Fibroblast of lung (primary cell): ENCODE measurements at regions not wholly inside any gene's neighbourhood (a gene's known extent, or its start where the extent isn't known, plus 50 kb on each side); places are given as distances from the start of the nearest gene placed in this dataset.

Source experiments
- DNase-seq, 2 donors: peaks; one replicate each; pipeline versions ENCODE4 v3.0.0 to v3.0.0-alpha.2; 2010; ENCODE audit warnings: low read depth in 2 of 2
- H2AFZ ChIP-seq: 2 replicates; pipeline ENCODE4 v1.5.1; 2012; ENCODE audit warnings: low read length, control low read depth, inconsistent platforms
- H3K27ac ChIP-seq: 2 replicates; pipeline ENCODE4 v1.5.1; 2011; ENCODE audit warnings: low read length, control low read depth; ENCODE audit not compliant: insufficient read depth
- H3K27me3 ChIP-seq: 2 replicates; pipeline ENCODE4 v1.5.1; 2011; ENCODE audit warnings: mild to moderate bottlenecking, low read length; ENCODE audit not compliant: control insufficient read depth, insufficient read depth
- H3K36me3 ChIP-seq: 2 replicates; pipeline ENCODE4 v1.5.1; 2011; ENCODE audit warnings: low read length; ENCODE audit not compliant: control insufficient read depth, insufficient read depth
- H3K4me1 ChIP-seq: 2 replicates; pipeline ENCODE4 v1.5.1; 2011; ENCODE audit warnings: low read length; ENCODE audit not compliant: control insufficient read depth, insufficient read depth; ENCODE audit errors: extremely low read depth
- H3K4me2 ChIP-seq: 2 replicates; pipeline ENCODE4 v1.5.1; 2011; ENCODE audit warnings: low read length, control low read depth; ENCODE audit not compliant: insufficient read depth; ENCODE audit errors: extremely low read depth
- H3K4me3 ChIP-seq, 4 experiments: fragments of 200-600 bp in 1 of 4; sonication (generic) in 1 of 4; replicated peaks in 1 of 4; 2 replicates each; pipeline ENCODE4 v1.5.1; 2011 to 2016; ENCODE audit warnings: low read length in 4 of 4, low read depth in 3 of 4, mild to moderate bottlenecking in 3 of 4, control low read depth in 2 of 4, inconsistent platforms in 1 of 4, mixed read lengths in 1 of 4; ENCODE audit not compliant: insufficient read depth in 1 of 4; ENCODE audit errors: control extremely low read depth in 1 of 4
- H3K79me2 ChIP-seq: 2 replicates; pipeline ENCODE4 v1.5.1; 2012; ENCODE audit warnings: mild to moderate bottlenecking, low read length, inconsistent platforms; ENCODE audit not compliant: control insufficient read depth, insufficient read depth
- H3K9ac ChIP-seq: 2 replicates; pipeline ENCODE4 v1.5.1; 2011; ENCODE audit warnings: mild to moderate bottlenecking, low read length, control low read depth; ENCODE audit not compliant: insufficient read depth
- H3K9me3 ChIP-seq: 2 replicates; pipeline ENCODE4 v1.5.1; 2012; ENCODE audit warnings: low read depth, low read length; ENCODE audit not compliant: control insufficient read depth, insufficient read depth
- H4K20me1 ChIP-seq: 2 replicates; pipeline ENCODE4 v1.5.1; 2011; ENCODE audit warnings: low read length; ENCODE audit not compliant: control insufficient read depth, insufficient read depth; ENCODE audit errors: extremely low read depth
- EZH2 ChIP-seq: IDR thresholded peaks from 2 replicates; pipeline ENCODE4 v1.5.1; 2012; ENCODE audit warnings: low read length, control low read depth, mild to moderate bottlenecking; ENCODE audit errors: missing control alignments
- TF ChIP-seq, protein P1 (sequence below), 2 donors: IDR thresholded peaks in 1 of 2; conservative IDR thresholded peaks in 1 of 2; 1 replicate in 1 of 2; 2 replicates in 1 of 2; pipeline ENCODE4 v1.5.1; 2011 to 2012; ENCODE audit warnings: low read length in 2 of 2, control low read depth in 1 of 2, inconsistent platforms in 1 of 2, low read depth in 1 of 2, mild to moderate bottlenecking in 1 of 2

GRCh38 chr3:59404851-59405250, 355.0 kb upstream of the CFAP20DC start:
- no peaks in the 10 kb centered on the region for H3K9me3 ChIP-seq
- no peak overlapping the region for H2AFZ ChIP-seq
- no peaks in the 10 kb centered on the region for H3K27me3 ChIP-seq
- no peaks in the 10 kb centered on the region for H3K79me2 ChIP-seq
- no peak overlapping the region for H3K4me3 ChIP-seq
- DNase-seq, result no peak
- H3K36me3 ChIP-seq, result no peaks in the 10 kb centered on the region
- H3K27ac ChIP-seq, result no peak overlapping the region
- no peak overlapping the region for H3K9ac ChIP-seq
- H3K4me2 ChIP-seq, result no peak overlapping the region
- no peaks in the 10 kb centered on the region for H4K20me1 ChIP-seq
- TF ChIP-seq EZH2, result no peak
- TF ChIP-seq, protein P1, sequence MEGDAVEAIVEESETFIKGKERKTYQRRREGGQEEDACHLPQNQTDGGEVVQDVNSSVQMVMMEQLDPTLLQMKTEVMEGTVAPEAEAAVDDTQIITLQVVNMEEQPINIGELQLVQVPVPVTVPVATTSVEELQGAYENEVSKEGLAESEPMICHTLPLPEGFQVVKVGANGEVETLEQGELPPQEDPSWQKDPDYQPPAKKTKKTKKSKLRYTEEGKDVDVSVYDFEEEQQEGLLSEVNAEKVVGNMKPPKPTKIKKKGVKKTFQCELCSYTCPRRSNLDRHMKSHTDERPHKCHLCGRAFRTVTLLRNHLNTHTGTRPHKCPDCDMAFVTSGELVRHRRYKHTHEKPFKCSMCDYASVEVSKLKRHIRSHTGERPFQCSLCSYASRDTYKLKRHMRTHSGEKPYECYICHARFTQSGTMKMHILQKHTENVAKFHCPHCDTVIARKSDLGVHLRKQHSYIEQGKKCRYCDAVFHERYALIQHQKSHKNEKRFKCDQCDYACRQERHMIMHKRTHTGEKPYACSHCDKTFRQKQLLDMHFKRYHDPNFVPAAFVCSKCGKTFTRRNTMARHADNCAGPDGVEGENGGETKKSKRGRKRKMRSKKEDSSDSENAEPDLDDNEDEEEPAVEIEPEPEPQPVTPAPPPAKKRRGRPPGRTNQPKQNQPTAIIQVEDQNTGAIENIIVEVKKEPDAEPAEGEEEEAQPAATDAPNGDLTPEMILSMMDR (conservative IDR thresholded peaks at IDR 0.05 in 1 of 2, IDR thresholded peaks at IDR 0.05 in 1 of 2; ENCODE audit: low read depth in 1 of 2, low read length in 2 of 2), result no peak
- H3K4me1 ChIP-seq, result no peaks in the 10 kb centered on the region

GRCh38 chr3:59404064-59404463, 354.2 kb upstream of the CFAP20DC start:
- Histone ChIP-seq H3K79me2 (no peaks in the 10 kb centered on the region), H2AFZ (no peak overlapping the region), H3K27ac (no peak overlapping the region), H3K4me3 (no peak overlapping the region), H3K9me3 (no peaks in the 10 kb centered on the region), H3K9ac (no peak overlapping the region), H3K4me2 (no peak overlapping the region), H3K36me3 (no peaks in the 10 kb centered on the region), H3K27me3 (no peaks in the 10 kb centered on the region), H4K20me1 (no peaks in the 10 kb centered on the region), H3K4me1 (no peaks in the 10 kb centered on the region)
- no peak for TF ChIP-seq EZH2
- TF ChIP-seq, protein P1 (conservative IDR thresholded peaks at IDR 0.05 in 1 of 2, IDR thresholded peaks at IDR 0.05 in 1 of 2; ENCODE audit: low read depth in 1 of 2, low read length in 2 of 2), result no peak
- DNase-seq, result no peak

GRCh38 chr3:59401924-59402323, 352.1 kb upstream of the CFAP20DC start:
- H3K4me2 ChIP-seq, result no peak overlapping the region
- H3K9me3 ChIP-seq, result no peaks in the 10 kb centered on the region
- TF ChIP-seq, protein P1 (conservative IDR thresholded peaks at IDR 0.05 in 1 of 2, IDR thresholded peaks at IDR 0.05 in 1 of 2; ENCODE audit: low read depth in 1 of 2, low read length in 2 of 2), result no peak
- no peak for TF ChIP-seq EZH2
- H3K4me1 ChIP-seq, result no peaks in the 10 kb centered on the region
- no peak overlapping the region for H3K27ac ChIP-seq
- no peaks in the 10 kb centered on the region for H3K36me3 ChIP-seq
- H4K20me1 ChIP-seq, result no peaks in the 10 kb centered on the region
- H3K9ac ChIP-seq, result no peak overlapping the region
- no peaks in the 10 kb centered on the region for H3K79me2 ChIP-seq
- H3K4me3 ChIP-seq, result no peak overlapping the region
- H2AFZ ChIP-seq, result no peak overlapping the region
- H3K27me3 ChIP-seq, result no peaks in the 10 kb centered on the region
- no peak for DNase-seq
